ENCODE measurements at regions not wholly inside any gene's neighbourhood (a gene's known extent, or its start where the extent isn't known, plus 50 kb on each side); places are given as distances from the start of the nearest gene placed in this dataset.

DNA sequence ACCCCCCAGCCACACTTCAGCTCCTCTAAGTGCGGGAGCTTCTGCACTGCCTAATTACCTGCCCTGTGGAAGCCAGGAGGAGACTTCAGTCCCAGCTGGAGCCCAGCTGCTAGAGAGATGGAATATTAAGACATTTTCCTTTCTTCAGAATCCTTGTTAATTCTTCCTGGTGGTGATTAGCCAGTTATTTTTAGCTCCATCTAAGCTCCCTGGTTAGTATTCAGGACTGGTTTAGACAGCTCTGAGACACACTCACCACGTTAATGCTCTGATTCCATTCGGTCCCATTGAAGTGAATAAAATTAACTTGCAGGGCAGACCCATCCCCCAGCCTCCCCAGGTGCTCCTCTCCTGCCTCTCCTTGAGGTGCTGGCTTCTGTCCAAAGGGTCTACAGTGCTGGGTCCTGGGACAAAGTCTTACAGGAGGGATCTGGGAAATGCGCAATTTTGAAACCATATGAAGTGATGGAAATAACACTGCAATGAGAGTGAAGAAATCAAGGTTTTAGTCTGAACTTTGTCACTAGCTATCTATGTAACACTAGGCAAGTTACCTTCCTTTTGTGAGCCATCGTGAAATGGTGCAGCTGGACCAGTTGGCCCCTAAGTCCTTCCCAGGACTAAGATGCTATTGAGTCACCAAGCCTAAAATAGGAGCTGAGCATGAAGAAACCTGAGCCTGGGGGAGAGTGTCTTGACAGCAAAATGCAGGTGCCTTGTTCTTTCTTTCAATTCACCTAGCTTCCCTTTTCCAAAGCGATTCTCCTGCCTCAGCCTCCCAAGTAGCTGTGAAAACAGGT lies 117.4 kb upstream of the ATP1A1 start:
- no peak for TF ChIP-seq CTCF (IDR thresholded peaks at IDR 0.05; ENCODE audit: low read depth, low read length)
- no peak for DNase-seq (ENCODE audit: low read depth in 2 of 2)
- H3K4me3 ChIP-seq (replicated peaks in 1 of 2; ENCODE audit: low read depth in 2 of 2, low read length in 2 of 2) = no peak overlapping the region

GRCh38 chr1:116256286-116256649 lies 116.8 kb upstream of the ATP1A1 start:
- TF ChIP-seq CTCF (IDR thresholded peaks at IDR 0.05; ENCODE audit: low read depth, low read length) = no peak
- no peak for DNase-seq (ENCODE audit: low read depth in 2 of 2)
- H3K4me3 ChIP-seq (replicated peaks in 1 of 2; ENCODE audit: low read depth in 2 of 2, low read length in 2 of 2) = no peak overlapping the region

DNA sequence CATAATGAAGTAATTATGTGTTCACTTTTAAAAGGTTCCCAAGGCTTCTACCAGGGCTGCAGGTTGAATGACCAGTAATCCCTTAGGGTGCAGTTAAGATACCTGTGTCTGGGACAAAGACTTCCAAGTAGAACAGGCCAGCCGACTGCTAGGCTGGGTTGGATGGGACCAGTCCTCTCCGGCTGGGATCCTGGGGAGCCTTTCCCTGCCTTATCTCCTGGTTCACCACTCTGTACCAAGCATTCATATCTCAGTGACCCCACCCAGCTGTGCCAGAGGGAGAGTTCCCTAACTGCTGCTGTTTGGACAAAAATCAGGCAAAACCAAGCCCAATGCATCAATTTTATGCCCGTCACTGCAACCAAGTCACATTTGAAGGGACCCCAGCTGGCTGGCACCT lies 116.2 kb upstream of the ATP1A1 start:
- TF ChIP-seq CTCF (IDR thresholded peaks at IDR 0.05; ENCODE audit: low read depth, low read length) = no peak
- no peak for DNase-seq (ENCODE audit: low read depth in 2 of 2)
- no peak overlapping the region for H3K4me3 ChIP-seq (replicated peaks in 1 of 2; ENCODE audit: low read depth in 2 of 2, low read length in 2 of 2)

DNA sequence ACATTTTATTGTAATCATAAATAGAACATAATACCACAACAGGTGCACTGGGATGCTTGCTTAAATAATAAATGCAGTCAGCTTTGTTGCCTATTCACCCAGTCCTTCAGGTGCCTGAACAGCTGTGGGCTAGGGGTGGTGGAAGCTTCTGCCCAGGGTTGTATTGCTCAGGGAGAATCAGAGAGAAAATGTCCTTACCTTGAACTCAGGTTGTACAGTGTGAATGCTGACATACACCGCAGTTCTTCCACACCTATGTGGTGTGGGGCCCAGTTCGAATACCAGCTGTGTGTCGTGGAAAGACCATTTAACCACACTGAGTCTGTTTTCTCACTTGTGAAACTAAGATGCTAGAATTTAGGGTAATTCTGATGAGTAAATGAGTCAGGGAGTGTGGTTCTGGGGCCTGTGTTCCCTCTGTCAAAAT lies 115.7 kb upstream of the ATP1A1 start:
- no peak for DNase-seq (ENCODE audit: low read depth in 2 of 2)
- H3K4me3 ChIP-seq (replicated peaks in 1 of 2; ENCODE audit: low read depth in 2 of 2, low read length in 2 of 2) = no peak overlapping the region
- TF ChIP-seq CTCF (IDR thresholded peaks at IDR 0.05; ENCODE audit: low read depth, low read length) = no peak

DNA sequence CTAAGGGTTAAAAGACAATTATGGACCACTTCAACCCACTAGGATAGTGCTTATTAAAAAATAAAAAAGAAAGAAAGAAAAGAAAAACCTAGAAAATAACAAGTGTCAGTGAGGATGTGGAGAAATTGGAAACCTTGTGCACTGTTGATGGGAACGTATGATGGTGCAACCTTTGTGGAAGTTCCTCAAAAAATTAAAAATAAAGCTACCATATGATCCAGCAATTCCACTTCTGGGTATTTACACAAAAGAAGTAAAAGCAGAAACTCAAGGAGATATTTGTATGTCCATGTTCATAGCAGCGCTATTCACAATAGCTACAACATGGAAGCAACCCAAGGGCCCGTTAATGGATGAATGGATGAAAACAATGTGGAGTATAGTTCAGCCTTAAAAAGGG lies 115.2 kb upstream of the ATP1A1 start:
- H3K4me3 ChIP-seq (replicated peaks in 1 of 2; ENCODE audit: low read depth in 2 of 2, low read length in 2 of 2) = no peak overlapping the region
- TF ChIP-seq CTCF (IDR thresholded peaks at IDR 0.05; ENCODE audit: low read depth, low read length) = no peak
- DNase-seq (ENCODE audit: low read depth in 2 of 2) = no peak

GRCh38 chr1:116258668-116259419 lies 114.2 kb upstream of the ATP1A1 start:
- DNase-seq (ENCODE audit: low read depth in 2 of 2) = no peak
- H3K4me3 ChIP-seq (replicated peaks in 1 of 2; ENCODE audit: low read depth in 2 of 2, low read length in 2 of 2) = no peak overlapping the region
- no peak for TF ChIP-seq CTCF (IDR thresholded peaks at IDR 0.05; ENCODE audit: low read depth, low read length)

All from cardiac fibroblast (primary cell).